NB4 (cell line): ENCODE measurements at regions not wholly inside any gene's neighbourhood (a gene's known extent, or its start where the extent isn't known, plus 50 kb on each side); places are given as distances from the start of the nearest gene placed in this dataset.

Experiments used
- MYC ChIP-seq: IDR thresholded peaks from 2 replicates; pipeline ENCODE4 v1.6.1; 2011; ENCODE audit warnings: low read depth, low read length
- POLR2A ChIP-seq: IDR thresholded peaks from 2 replicates; pipeline ENCODE4 v1.6.1; 2011; ENCODE audit warnings: mild to moderate bottlenecking; ENCODE audit not compliant: insufficient read length; ENCODE audit errors: extremely low read depth
- TF ChIP-seq, protein P1 (sequence below): IDR thresholded peaks from 2 replicates; pipeline ENCODE4 v1.6.1; 2011; ENCODE audit warnings: low read depth, low read length
- TF ChIP-seq, protein P2 (sequence below): IDR thresholded peaks from one replicate; pipeline ENCODE4 v1.5.1; 2012; ENCODE audit warnings: low read depth, low read length

- TF ChIP-seq, protein P1, sequence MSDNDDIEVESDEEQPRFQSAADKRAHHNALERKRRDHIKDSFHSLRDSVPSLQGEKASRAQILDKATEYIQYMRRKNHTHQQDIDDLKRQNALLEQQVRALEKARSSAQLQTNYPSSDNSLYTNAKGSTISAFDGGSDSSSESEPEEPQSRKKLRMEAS: no peak
- TF ChIP-seq, protein P2, sequence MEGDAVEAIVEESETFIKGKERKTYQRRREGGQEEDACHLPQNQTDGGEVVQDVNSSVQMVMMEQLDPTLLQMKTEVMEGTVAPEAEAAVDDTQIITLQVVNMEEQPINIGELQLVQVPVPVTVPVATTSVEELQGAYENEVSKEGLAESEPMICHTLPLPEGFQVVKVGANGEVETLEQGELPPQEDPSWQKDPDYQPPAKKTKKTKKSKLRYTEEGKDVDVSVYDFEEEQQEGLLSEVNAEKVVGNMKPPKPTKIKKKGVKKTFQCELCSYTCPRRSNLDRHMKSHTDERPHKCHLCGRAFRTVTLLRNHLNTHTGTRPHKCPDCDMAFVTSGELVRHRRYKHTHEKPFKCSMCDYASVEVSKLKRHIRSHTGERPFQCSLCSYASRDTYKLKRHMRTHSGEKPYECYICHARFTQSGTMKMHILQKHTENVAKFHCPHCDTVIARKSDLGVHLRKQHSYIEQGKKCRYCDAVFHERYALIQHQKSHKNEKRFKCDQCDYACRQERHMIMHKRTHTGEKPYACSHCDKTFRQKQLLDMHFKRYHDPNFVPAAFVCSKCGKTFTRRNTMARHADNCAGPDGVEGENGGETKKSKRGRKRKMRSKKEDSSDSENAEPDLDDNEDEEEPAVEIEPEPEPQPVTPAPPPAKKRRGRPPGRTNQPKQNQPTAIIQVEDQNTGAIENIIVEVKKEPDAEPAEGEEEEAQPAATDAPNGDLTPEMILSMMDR: no peak
- TF ChIP-seq POLR2A: no peak
- TF ChIP-seq MYC: no peak
Observed at GRCh38 chr12:97946701-97947100, 484.1 kb downstream of the RMST start.
